Fibroblast of skin of abdomen (primary cell): ENCODE measurements at regions not wholly inside any gene's neighbourhood (a gene's known extent, or its start where the extent isn't known, plus 50 kb on each side); places are given as distances from the start of the nearest gene placed in this dataset.

Source experiments
- DNase-seq: peaks from one replicate; pipeline ENCODE4 v3.0.0-alpha.2; 2013

GRCh38 chrX:40164751-40165150, 67.0 kb upstream of the BCOR start:
- no peak for DNase-seq

- no peak for DNase-seq
These were observed 60.4 kb upstream of the BCOR start for GRCh38 chrX:40158036-40158706.

GRCh38 chrX:40157228-40158035, 59.7 kb upstream of the BCOR start:
- DNase-seq, result no peak

- no peak for DNase-seq
These were observed 58.9 kb upstream of the BCOR start for GRCh38 chrX:40156470-40157227.

GRCh38 chrX:40155589-40156469, 58.1 kb upstream of the BCOR start:
- no peak for DNase-seq

GRCh38 chrX:40154853-40155588, 57.3 kb upstream of the BCOR start:
- DNase-seq, result no peak

- peak; percentile 56 for DNase-seq
These were observed 56.6 kb upstream of the BCOR start for GRCh38 chrX:40154250-40154852.

- DNase-seq, result no peak
These were observed 55.8 kb upstream of the BCOR start for GRCh38 chrX:40153345-40154249.

GRCh38 chrX:40152741-40153344, 55.1 kb upstream of the BCOR start:
- DNase-seq, result no peak

GRCh38 chrX:40152173-40152711, 54.5 kb upstream of the BCOR start:
- no peak for DNase-seq

- DNase-seq, result no peak
These were observed 53.7 kb upstream of the BCOR start for GRCh38 chrX:40151211-40152172.

GRCh38 chrX:40150503-40150902, 52.7 kb upstream of the BCOR start:
- DNase-seq, result no peak

GRCh38 chrX:40149286-40150175, 51.8 kb upstream of the BCOR start:
- no peak for DNase-seq

- DNase-seq, result peak; percentile 47
These were observed 50.9 kb upstream of the BCOR start for GRCh38 chrX:40148385-40149285.

GRCh38 chrX:40147971-40148370, 50.2 kb upstream of the BCOR start:
- no peak for DNase-seq
